IMR-90 (cell line): ENCODE measurements at regions not wholly inside any gene's neighbourhood (a gene's known extent, or its start where the extent isn't known, plus 50 kb on each side); places are given as distances from the start of the nearest gene placed in this dataset.

Experiments used
- CTCF ChIP-seq: conservative IDR thresholded peaks from 2 replicates; pipeline ENCODE4 v1.5.1; 2012; ENCODE audit warnings: mild to moderate bottlenecking, low read depth, low read length, improper control_type of control experiment
- MAFK ChIP-seq: IDR thresholded peaks from 2 replicates; pipeline ENCODE4 v1.6.1; 2012; ENCODE audit warnings: low read depth, low read length, improper control_type of control experiment
- SMC3 ChIP-seq: fragments of 150-350 bp; IDR thresholded peaks from 2 replicates; pipeline ENCODE4 v1.6.1; 2016; ENCODE audit warnings: low read depth, mild to moderate bottlenecking, antibody characterized with exemption, low read length, moderate library complexity

GRCh38 chr10:113455947-113456346, 96.9 kb upstream of the HABP2 start:
- TF ChIP-seq CTCF, result no peak
- TF ChIP-seq SMC3, result no peak
- TF ChIP-seq MAFK, result no peak
